ENCODE measurements at regions not wholly inside any gene's neighbourhood (a gene's known extent, or its start where the extent isn't known, plus 50 kb on each side); places are given as distances from the start of the nearest gene placed in this dataset.

DNA sequence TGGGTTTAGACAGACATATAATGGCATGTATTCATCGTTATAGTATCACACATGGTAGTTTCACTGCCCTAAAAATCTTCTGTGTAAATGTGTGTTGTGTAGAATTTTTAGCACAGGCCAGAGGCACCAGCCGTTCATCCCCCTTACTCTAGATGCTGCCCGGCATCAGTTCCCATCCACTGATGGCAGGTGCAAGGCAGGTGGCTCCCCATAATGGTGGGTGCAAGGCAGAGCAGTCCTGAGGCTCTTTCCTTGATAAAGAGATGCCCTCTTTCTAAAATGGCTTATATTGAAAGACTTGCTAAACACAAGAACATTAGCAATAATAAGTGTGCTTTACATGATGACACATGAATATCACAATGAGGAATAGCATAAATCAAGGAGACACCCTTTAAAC, 508.5 kb downstream of the EPHA4 start:
- TF ChIP-seq, protein P1, sequence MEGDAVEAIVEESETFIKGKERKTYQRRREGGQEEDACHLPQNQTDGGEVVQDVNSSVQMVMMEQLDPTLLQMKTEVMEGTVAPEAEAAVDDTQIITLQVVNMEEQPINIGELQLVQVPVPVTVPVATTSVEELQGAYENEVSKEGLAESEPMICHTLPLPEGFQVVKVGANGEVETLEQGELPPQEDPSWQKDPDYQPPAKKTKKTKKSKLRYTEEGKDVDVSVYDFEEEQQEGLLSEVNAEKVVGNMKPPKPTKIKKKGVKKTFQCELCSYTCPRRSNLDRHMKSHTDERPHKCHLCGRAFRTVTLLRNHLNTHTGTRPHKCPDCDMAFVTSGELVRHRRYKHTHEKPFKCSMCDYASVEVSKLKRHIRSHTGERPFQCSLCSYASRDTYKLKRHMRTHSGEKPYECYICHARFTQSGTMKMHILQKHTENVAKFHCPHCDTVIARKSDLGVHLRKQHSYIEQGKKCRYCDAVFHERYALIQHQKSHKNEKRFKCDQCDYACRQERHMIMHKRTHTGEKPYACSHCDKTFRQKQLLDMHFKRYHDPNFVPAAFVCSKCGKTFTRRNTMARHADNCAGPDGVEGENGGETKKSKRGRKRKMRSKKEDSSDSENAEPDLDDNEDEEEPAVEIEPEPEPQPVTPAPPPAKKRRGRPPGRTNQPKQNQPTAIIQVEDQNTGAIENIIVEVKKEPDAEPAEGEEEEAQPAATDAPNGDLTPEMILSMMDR (IDR thresholded peaks at IDR 0.05) = no peak
- TF ChIP-seq POLR2A (IDR thresholded peaks at IDR 0.05) = no peak

Measured in thyroid gland (tissue), 4 donors.